Hepatocyte (in vitro differentiated cells): ENCODE measurements at regions not wholly inside any gene's neighbourhood (a gene's known extent, or its start where the extent isn't known, plus 50 kb on each side); places are given as distances from the start of the nearest gene placed in this dataset.

Experiments
- EZH2 ChIP-seq: fragments of 200-600 bp; sonication (generic); IDR thresholded peaks from 2 replicates; pipeline ENCODE4 v1.6.1; 2016; ENCODE audit warnings: antibody characterized with exemption, mild to moderate bottlenecking, borderline replicate concordance
- EZH2phosphoT487 ChIP-seq: fragments of 200-600 bp; sonication (generic); IDR thresholded peaks from one replicate; pipeline ENCODE4 v1.6.1; 2018; ENCODE audit warnings: antibody characterized with exemption, mild to moderate bottlenecking, low read depth, moderate library complexity; ENCODE audit not compliant: unreplicated experiment, severe bottlenecking
- TF ChIP-seq, protein P1 (sequence below): fragments of 200-600 bp; sonication (generic); IDR thresholded peaks from 2 replicates; pipeline ENCODE4 v1.5.1; 2016; ENCODE audit warnings: antibody characterized with exemption, mild to moderate bottlenecking; ENCODE audit not compliant: poor library complexity

DNA sequence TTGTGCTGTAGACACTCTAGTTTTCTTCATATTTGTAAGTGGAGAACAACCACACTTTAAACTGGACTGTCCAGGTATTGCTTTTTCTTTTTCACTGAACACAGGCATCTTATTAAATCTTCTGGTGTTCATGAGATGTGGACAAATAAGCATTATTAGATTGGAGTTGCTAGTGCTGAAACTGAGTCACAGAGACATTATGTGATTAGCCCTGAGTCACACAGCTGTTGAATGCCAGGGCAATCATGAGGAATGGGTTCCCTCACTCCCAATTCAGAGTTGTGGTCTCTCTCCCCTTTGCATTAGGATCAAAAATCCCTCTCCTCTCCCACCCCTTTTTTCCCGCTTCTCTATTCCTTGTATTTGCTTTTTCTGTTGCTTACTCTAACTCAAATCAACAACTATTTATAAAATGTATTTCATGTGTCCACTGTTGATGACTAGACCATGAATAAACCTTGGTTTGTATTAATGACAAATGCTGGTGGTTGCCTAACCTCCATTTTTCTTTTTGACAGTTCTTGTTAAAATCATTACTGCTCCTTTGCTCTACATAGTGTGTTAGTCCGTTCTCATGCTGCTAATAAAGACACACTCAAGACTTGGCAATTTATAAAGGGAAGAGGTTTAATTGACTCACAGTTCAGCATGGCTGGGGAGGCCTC, 738.2 kb downstream of the BRINP1 start:
- TF ChIP-seq, protein P1, sequence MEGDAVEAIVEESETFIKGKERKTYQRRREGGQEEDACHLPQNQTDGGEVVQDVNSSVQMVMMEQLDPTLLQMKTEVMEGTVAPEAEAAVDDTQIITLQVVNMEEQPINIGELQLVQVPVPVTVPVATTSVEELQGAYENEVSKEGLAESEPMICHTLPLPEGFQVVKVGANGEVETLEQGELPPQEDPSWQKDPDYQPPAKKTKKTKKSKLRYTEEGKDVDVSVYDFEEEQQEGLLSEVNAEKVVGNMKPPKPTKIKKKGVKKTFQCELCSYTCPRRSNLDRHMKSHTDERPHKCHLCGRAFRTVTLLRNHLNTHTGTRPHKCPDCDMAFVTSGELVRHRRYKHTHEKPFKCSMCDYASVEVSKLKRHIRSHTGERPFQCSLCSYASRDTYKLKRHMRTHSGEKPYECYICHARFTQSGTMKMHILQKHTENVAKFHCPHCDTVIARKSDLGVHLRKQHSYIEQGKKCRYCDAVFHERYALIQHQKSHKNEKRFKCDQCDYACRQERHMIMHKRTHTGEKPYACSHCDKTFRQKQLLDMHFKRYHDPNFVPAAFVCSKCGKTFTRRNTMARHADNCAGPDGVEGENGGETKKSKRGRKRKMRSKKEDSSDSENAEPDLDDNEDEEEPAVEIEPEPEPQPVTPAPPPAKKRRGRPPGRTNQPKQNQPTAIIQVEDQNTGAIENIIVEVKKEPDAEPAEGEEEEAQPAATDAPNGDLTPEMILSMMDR, result no peak
- TF ChIP-seq EZH2phosphoT487 (no peak), EZH2 (no peak)
